H54 (cell line): ENCODE measurements at regions not wholly inside any gene's neighbourhood (a gene's known extent, or its start where the extent isn't known, plus 50 kb on each side); places are given as distances from the start of the nearest gene placed in this dataset.
"Not testable (repeated sequence)": the region's sequence is repeated elsewhere in the genome, so short reads cannot be mapped to it uniquely, and the experiment has no call there.

Experiments
- DNase-seq: peaks from one replicate; pipeline ENCODE4 v3.0.0; 2011; ENCODE audit warnings: low spot score, mixed read lengths; ENCODE audit not compliant: insufficient read length
- FAIRE-seq: peaks from 3 replicates; lab custom pipeline; 2011; peaks lifted over from hg19 to GRCh38; lab: Jason Lieb, UNC
- POLR2A ChIP-seq: IDR thresholded peaks from 2 replicates; pipeline ENCODE4 v1.6.1; 2011; ENCODE audit warnings: low read depth, mild to moderate bottlenecking, low read length

DNA sequence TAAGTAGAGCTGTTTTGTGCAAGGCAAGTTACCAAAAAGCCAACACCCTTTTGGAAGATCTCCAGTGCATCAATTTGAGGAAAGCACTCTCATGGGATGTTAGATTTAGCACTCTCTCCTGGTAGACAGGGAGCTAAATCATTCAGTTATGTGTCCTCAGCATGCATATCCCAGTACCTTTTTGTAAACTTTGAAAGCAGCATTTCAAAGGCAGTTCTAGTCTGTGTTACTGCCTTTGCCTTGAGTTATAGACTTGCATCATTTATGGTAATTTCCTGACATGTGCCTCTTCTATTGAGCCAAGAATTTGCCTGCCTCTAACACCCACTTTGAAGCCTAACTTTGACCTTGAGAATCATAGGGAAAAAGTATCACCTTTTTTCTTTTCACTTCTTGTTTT lies 120.6 kb downstream of the KIF4B start:
- TF ChIP-seq POLR2A = no peak
- FAIRE-seq = no peak
- DNase-seq = no peak

DNA sequence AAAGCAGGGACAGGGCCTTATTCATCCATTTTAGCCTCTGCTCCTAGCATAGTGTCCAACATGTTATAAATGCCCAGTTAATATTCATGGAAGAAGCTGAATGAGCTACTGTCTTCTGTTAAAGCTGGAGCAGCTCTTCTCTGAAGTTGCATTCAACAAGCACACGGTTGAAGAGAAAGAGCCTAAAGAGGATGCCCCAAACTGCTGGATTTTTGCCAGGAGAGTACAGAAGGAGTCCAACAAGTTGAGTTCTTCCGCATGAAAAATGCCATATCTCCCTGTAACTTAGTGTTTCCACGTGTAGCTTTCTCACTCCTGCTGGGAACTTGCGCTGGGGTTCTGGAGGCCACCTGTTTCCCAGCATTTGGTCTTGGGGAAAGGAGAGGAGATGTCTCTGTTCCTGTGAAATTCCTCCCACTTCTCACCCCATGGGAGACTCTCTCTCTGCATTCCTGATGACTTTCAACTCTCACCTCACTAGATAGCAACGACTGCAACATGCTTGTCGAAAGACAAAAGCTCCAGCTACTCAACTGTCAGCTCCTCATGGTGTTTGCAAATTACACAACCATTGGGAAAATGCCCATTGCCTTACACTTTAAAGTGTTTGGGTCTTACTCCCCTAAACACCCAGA lies 122.8 kb downstream of the KIF4B start:
- FAIRE-seq (no peak), DNase-seq (no peak)
- TF ChIP-seq POLR2A = no peak

GRCh38 chr5:155137683-155138082 lies 124.1 kb downstream of the KIF4B start:
- DNase-seq (no peak), FAIRE-seq (no peak)
- no peak for TF ChIP-seq POLR2A

- FAIRE-seq = no peak
- TF ChIP-seq POLR2A = no peak
- no peak for DNase-seq
Measured at GRCh38 chr5:155140646-155141045, 127.1 kb downstream of the KIF4B start.

DNA sequence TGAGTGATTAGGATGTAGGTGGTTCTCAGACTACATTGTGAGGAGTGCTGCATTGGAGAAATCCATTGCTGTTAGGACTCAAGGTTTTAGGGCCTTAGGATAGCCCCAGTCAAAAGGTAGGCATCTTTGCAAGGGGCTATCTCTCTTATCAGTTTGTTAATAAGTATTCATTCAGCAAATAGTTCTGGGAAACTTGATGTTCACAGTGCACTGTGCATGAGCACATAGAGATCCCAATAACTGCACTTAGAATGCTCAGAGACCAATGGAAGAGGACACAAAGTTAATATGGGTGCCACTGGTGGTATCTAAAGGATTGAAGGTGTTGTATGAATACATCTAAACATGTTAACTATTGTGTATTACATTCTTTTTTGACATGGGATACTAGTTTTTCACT lies 131.4 kb downstream of the KIF4B start:
- DNase-seq (no peak), FAIRE-seq (no peak)
- no peak for TF ChIP-seq POLR2A

GRCh38 chr5:155147222-155147621 lies 133.7 kb downstream of the KIF4B start:
- DNase-seq = no peak
- no peak for FAIRE-seq

GRCh38 chr5:155148694-155149093 lies 135.1 kb downstream of the KIF4B start:
- no peak for FAIRE-seq
- no peak for TF ChIP-seq POLR2A
- no peak for DNase-seq

More at GRCh38 chr5:155147222-155147621, 133.7 kb downstream of the KIF4B start:
- TF ChIP-seq POLR2A = no peak

- TF ChIP-seq POLR2A = no peak
- DNase-seq = no peak
Measured at GRCh38 chr5:155150012-155150411, 136.5 kb downstream of the KIF4B start.

GRCh38 chr5:155154973-155155372 lies 141.4 kb downstream of the KIF4B start:
- no peak for TF ChIP-seq POLR2A
- no peak for FAIRE-seq

More at GRCh38 chr5:155150012-155150411, 136.5 kb downstream of the KIF4B start:
- no peak for FAIRE-seq

DNA sequence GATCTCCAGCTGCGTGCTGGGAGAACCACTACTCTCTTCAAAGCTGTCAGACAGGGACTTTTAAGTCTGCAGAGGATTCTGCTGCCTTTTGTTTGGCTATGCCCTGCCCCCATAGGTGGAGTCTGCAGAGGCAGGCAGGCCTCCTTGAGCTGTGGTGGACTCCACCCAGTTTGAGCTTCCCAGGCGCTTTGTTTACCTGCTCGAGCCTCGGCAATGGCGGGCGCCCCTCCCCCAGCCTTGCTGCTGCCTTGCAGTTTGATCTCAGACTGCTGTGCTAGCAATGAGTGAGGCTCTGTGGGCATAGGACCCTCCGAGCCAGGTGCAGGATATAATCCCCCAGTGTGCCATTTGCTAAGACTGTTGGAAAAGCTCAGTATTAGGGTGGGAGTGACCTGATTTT lies 149.5 kb downstream of the KIF4B start:
- not testable (repeated sequence) for DNase-seq, FAIRE-seq

More at GRCh38 chr5:155154973-155155372, 141.4 kb downstream of the KIF4B start:
- no peak for DNase-seq

DNA sequence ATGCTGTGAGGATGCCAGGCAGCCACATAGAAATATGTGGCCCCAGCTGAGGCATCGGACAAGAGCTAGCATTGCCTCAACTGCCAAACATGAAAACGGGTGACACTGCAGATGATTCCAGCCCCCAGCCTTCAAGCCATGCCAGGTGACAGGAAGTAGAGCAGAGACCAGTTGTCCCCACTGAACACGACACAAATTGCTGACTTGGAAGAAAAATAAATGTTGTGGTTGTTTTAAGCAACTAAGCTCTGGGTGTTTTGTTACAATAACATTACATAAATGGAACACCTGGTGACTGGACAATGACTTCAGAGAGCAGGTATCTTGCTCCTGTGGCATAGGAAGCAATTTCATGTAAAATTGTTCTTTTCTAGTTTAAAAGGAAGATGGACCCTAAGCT lies 154.2 kb downstream of the KIF4B start:
- no peak for TF ChIP-seq POLR2A
- FAIRE-seq = no peak
- no peak for DNase-seq

DNA sequence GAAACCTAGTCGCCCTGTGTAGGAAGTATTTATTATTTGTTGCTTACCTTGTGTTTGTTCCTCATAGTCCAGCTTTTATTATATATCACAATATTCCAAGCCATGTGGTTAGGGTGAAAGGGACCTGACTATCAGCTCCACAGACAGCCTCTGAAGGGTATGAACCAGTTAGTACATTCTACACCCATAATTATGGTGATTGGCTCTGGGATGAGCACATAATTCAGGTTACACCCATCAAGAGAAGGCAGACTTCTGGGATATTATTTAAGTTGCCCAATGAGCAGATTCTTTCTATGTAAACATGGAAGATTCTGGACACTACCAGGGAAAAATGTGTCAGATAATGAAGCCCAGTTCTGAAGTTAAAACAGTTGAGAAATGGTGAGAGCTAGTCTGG lies 168.0 kb downstream of the KIF4B start:
- no peak for FAIRE-seq
- no peak for DNase-seq
- TF ChIP-seq POLR2A = no peak

GRCh38 chr5:155189476-155189875 lies 175.9 kb downstream of the KIF4B start:
- no peak for DNase-seq
- FAIRE-seq = no peak
- TF ChIP-seq POLR2A = no peak

DNA sequence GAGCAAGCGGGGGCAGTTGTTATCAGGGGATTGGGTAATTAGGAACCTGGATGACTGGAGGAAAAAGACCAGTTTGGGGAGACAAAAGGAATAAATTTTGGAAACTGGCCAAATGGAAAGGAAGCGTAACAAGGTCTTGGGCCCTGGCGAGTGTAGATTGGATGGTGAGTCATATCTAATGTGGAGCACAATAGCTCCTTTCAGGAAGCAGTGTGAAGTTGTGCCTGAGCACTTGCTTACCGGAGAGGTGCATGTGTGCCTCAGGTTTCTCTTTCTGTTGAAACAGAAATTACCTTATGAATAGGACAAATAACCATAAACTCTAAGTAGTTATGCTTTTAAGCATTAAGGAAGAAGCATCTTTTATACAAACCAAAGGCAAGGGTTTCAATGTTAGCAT lies 176.4 kb downstream of the KIF4B start:
- DNase-seq (no peak), FAIRE-seq (no peak)
- no peak for TF ChIP-seq POLR2A

DNA sequence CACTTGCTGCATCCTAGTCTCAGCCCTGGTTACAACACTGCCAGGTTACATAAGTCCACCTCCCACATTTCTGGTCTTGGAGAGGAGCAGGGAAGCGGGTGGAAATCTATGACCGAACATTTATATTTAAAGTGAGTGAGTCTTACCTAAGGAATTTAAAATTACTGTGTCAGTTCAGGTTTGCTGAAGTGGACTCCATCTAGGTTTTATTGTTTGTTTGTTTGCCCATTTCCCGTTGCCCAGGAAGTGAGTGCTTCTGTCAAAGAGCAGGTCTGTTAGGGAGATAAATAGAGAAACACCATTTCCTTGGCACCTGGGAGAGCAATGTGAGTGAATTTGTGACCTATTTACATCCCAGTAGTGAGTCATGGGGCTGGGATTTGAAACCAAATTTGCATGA lies 179.5 kb downstream of the KIF4B start:
- no peak for TF ChIP-seq POLR2A
- DNase-seq (no peak), FAIRE-seq (no peak)

DNA sequence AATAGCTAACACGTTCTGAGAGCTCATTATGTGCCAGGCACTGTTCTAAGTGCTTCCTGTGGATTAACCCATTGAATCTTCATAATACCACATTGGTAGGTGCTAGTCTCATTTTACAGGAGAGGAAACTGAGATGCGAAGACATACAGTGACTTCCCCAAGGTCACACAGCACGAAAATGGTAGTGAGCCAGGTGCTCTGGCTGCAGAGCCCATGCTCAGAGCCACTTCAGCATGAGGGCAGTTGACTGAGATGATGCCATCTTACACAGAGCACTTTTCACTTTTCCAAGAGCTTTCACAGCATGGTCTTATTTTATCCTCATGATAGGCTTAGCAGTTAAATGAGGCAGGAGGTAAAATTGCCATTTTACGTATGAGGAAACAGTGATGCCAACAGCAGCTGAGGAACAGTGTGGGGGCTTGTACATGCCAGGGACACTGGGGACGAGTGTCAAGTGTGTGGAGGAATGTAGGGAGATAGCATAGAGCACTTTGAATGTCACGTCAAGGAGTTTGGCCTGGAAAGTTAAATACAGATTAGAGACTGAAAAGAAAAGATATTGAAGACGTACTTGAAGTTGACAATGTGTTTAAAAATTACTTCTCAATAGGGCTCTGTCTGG lies 180.0 kb downstream of the KIF4B start:
- no peak for FAIRE-seq
- no peak for DNase-seq
- no peak for TF ChIP-seq POLR2A
